ENCODE measurements at regions not wholly inside any gene's neighbourhood (a gene's known extent, or its start where the extent isn't known, plus 50 kb on each side); places are given as distances from the start of the nearest gene placed in this dataset.

DNA sequence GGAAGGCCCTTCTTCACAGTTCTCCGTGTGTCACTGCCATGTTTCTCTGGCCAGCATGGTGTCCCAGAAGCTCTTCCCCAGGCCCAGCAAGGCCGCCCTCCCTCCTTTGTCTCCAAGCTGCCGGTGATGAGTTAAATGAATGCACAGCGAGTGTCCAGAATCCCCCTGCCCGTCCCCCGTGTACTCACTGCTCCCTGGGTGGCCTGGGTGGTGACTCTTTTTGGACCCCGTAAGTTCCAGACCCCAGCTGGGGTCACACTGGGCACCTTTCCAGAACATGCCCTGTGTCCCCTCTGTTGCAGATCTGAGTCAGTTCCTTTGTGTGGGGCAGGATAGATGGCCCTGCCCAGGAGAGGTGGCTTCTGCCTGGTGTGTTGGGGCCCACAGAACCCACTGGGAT lies 95.0 kb downstream of the MRPL36 start:
- no peak for DNase-seq

- DNase-seq: no peak
These were observed 95.4 kb downstream of the MRPL36 start for GRCh38 chr5:1704266-1704665.

GRCh38 chr5:1703352-1704050 lies 96.1 kb downstream of the MRPL36 start:
- DNase-seq: no peak

DNA sequence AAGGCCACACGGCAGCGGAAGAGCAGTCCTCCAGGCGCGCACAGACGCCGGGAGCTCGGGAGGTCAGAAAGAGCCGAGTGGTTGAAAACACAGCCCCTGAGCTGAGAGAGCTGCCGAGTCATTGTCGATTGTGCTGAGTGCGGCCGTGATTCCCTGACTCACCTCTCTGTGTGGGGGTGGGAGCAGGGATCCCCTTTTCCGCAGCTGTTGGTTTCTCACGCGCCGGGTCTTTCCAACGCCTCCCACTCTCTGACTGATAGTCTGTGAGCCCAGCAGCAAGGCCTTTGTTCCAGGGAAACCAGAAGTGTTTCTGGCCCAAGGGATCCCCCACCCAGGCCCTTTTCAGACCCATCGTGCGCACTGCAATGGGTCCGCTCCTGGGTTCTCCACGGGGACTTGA lies 97.3 kb downstream of the MRPL36 start:
- DNase-seq: no peak

GRCh38 chr5:1701884-1702283 lies 97.8 kb downstream of the MRPL36 start:
- DNase-seq: no peak

- DNase-seq: no peak
These were observed 98.3 kb downstream of the MRPL36 start for GRCh38 chr5:1701216-1701864.

GRCh38 chr5:1699394-1699793 lies 100.2 kb downstream of the MRPL36 start:
- no peak for DNase-seq

DNA sequence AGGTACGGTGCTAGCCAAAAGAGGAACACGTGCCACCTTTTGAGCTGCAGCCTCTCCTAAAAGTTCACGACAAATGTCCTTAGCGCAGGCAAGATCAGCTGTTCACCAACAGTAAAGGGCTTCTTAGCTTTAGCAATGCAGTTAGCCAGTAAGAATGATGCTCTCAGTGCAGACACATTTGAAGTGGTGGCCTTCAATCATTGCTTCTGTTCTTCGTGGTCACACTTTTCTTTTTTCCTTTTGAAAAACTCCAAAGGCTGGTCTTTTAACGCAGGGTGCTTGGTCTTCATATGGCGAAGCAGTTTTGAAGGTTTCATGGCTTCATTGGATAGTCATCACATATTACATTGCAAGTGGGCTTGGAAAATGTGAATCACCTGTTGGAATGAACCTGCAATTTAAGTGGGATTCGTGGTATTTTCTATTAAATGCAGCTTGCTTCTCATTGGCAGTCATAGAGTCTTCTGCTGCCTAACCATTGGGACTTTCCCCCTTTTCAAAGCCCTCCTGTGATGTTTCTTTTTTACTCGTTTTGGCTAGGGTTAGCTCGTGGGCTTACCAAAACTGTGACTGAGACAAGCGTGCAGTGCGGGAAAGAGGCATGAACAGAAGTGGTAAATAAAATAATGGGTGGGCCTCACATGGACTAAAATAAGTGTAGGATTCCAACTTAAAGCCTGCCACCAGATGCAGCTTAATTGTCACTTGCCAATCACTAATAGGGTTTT lies 100.9 kb downstream of the MRPL36 start:
- DNase-seq: no peak

- no peak for DNase-seq
These were observed 107.3 kb downstream of the MRPL36 start for GRCh38 chr5:1692381-1692780.

DNA sequence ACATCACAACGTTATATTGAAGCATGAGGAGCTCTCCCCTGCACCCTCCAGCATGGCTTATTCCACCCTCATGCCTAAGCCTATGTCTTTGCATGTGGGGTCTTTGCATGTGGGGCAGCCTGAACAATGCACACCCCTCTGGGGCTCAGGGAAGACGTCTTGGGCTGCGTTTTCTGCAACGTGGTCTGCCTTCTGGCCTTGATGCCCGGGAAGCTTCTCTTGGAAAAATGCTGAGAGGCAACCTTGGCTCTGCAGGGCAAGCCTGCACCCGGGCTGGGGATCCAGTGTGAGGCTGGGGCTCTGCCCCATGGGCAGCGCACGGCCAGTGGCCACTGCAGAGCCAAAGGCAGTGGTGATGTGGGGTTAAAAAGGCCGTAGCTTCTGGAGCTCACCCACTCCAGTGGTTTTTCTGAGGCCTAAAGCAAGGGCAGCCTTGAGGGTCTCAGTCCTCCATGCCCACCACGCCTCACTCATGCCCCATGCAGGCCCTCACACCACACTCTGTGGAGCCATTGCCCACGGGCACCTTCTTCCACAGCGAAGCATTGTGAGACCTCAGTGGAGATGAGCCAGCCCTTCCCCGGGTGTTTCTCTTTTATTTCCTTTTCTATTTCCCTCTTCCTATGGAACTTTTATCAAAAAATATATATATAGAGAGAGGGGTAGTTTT lies 112.2 kb downstream of the MRPL36 start:
- no peak for DNase-seq

DNA sequence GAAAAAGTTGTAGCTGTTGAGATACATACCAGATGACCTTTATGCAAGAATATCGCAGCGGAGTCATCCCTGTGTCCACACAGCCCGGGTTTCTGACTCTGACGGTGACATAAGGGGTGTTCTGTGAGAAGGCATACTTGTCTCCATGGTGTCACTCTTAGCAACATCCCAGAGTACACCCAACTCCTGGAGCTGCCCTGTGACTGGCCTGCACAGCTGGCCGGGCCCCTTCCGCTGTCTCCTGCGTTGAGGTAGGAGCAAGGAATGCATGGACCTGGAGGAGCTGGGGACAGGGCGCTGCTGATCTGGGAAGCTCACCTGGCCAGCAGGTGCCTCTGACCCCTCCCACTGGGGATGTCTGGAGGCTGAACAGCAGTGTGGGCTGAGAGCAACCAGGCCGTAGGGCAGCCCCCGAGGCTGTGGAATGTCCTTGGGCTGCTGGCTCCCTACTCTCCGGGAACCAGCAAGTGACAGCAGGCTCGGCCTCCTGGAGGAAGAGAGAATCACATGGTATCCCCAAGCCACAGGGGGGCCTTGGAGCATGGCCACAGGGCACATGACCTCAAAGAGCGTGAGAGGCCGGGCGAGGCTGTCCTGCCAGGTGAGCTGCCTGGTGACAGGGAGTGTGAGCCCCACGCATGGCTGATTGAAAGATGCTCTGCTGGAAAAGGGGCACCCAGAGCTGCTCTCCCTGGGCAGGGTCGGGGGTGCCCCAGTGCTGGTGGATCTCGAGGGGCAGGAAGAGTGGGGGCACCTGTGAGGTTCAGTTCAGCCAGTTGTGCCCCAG lies 113.4 kb downstream of the MRPL36 start:
- DNase-seq: no peak

DNA sequence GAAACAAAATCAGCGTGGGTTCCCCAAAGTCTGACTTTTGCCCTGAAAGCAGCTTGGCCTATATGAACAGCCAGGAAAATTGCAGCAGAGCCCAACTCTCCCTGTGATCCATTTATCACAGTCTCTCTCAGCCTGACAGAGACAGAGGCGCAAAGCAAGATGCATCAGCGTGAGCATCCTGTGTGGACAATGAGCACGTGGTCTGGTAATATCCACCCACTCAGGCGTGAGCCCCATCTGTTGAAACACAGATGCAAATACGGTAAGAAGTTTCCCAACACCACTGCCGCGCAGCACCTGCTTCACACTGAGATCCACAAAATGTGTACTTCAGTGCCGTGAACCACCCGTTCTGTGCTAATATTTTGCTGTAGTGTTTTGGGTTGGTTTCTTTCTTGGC lies 114.6 kb downstream of the MRPL36 start:
- no peak for DNase-seq

DNA sequence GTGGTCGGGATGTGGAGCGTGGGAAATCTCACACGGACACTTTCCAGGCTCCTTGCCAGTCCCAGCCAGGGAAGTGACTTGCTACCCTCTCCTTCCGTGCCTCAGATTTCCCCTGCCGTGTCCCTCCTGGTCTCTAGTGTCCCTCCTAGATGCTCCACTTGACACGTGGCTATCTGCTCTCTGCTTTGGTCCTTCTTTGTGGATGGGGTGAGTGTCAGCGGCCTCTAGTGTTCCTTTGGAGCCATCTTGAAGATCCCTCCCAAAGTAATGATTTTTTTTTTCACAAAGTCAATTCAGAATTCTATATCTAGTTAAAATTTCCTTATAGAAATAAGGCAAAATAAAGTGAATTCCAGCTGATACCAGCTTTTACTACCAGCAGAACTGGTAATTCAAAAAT lies 117.7 kb downstream of the MRPL36 start:
- no peak for DNase-seq

- no peak for DNase-seq
These were observed 126.5 kb downstream of the MRPL36 start for GRCh38 chr5:1673042-1673677.

DNA sequence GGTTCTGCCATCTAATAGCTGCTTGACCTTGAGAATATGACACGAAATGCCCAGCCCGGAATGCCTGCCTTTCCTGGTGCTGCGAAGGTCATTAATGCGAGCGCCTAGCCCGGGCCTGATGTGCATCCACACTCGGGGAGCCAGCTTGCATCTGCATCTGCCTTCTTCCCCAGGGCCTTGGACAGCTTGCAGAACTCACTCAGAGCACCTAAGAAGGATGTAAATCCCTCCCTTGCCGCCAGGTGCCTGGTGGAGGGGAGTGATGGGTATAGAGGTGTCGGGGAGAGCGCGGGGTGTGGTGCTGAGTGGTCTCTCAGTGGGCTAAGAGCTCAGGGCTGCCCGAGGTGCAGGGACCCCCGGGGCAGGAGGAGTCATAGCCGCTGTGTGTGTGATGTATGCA lies 127.2 kb downstream of the MRPL36 start:
- DNase-seq: no peak

GRCh38 chr5:1671351-1671750 lies 128.3 kb downstream of the MRPL36 start:
- DNase-seq: no peak

DNA sequence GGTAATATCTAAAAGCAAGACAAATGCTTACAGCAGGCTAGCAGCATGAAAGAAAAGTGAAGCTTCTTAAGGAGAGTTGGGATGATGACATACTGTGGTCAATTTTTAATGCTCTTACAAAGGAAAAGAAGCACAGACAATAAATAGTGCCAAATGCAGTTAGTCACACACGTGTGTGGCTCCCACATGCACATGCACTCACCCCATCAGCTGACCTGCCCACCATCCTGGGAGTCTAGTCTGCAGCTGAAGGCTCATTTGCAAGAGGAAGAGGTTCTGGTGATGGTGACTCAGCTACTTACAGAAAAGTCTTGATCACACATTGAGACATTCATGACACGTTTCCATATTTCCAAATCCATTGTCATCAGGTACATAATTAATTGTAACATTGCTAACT lies 129.3 kb downstream of the MRPL36 start:
- no peak for DNase-seq

DNA sequence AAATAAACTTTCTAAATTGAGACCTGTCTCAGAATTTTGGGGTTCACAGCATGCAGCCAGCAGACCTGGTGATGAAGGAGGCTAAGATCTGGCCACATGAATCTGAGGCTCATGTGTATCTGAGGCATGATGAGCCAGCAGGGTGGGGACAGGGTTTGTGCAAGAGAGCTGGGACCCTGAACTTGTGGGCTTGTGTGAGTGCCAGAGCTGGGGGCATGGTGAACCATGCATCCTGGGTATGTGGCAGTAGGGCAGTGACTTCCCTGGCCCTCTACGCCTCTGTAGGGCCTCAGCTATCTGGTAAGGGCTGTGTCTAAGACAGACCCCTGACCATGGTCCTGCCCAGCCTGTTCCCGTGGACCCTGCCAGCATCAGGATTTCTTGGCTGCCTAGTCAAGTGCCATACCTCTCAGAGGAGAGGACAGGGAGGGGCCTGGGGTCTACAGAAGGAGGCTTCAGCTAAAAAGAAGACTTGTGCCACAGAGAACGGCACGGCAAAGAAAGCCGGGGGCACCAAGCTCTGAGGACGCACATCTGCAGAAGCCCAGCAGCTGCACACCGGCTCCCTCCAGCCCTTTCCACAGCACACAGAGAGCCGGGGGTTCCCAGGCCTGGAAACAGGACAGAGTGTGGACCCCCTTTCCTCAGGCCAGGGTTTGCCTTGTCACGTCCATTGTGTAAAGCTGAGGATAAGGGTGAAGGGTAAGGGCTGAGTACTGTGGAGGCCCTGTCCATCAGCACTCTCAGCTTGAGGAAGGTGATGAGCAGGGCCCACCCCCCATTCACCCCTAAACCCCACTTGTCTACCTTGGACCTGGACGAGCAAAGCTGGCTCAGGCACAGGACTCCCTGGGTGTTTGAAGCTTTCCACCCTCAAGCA lies 130.1 kb downstream of the MRPL36 start:
- DNase-seq: no peak

DNA sequence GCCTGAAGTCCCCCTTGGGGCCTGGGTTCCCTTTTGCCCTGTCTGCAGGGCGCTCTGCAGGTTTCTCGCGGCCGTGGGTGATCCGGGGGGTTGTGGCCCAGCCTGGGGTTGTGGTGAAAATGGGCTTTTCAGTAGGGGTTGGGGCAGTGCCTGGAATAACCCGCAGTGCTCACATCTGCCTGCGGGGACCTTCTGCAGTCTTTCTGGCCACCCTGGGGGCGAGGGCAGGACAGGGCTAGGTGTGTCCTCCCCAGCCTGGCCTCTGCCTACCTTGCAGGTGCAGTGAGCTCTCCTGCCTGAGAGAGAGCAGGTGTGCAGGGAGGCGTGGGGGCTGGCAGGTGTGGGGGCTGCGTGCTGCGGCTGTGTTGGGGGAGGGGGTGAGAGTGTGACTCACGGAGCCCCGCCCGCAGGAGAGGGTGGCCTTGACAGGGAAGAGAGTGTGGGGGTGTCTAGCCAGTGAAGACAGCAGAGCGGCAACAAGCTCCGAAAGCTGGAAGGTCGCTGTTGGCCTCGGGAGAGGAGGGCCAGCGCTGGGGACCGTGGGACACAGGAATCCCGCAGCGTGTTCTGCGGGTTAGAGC lies 131.4 kb downstream of the MRPL36 start:
- no peak for DNase-seq

DNA sequence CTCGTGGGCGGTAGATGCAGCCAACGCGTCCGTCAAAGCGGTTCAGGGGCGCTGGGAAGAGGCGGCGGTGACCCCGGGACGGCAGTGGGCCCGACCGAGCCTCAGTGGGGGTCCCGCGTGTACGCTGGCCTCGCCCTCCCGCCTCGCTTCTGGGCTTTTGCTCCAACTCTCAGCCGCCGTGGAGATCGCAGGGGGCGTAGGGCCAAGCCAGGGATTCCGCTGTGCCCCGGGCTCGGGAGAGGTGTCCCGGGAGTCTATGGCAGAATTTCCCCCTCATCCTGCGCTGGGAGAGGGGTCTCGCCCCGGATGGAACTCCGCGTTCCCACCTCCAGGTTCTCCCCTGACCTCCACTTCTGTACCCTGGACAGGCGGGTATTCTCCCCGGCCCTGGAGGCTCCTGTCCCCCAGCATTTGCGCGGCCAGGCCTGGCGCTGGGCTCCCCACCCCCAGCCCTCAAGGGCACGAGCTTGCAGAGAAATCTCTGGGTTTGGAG lies 131.9 kb downstream of the MRPL36 start:
- DNase-seq: no peak
